ENCODE measurements at regions not wholly inside any gene's neighbourhood (a gene's known extent, or its start where the extent isn't known, plus 50 kb on each side); places are given as distances from the start of the nearest gene placed in this dataset.

DNA sequence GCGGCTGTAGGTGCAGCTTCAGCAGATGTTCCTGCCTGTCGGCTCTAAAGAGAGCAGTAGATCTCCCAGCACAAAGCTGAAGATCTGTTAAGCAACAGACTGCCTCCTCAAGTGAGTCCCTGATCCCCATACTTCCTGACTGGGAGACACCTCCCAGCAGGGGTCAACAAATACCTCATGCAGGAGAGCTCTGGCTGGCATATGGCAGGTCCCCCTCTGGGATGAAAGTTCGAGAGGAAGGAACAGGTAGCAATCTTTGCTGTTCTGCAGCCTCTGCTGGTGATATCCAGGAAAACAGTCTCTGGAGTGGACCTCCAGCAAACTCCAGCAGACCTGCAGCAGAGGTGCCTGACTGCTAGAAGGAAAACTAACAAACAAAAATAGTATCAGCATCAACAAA is 337.1 kb upstream of the USP15 start:
- H3K27ac ChIP-seq = no peak overlapping the region
- H3K4me3 ChIP-seq (ENCODE audit: low read depth, low read length) = no peak overlapping the region
- no peaks in the 10 kb centered on the region for H3K27me3 ChIP-seq (ENCODE audit: insufficient read depth, low read depth, severe bottlenecking)

DNA sequence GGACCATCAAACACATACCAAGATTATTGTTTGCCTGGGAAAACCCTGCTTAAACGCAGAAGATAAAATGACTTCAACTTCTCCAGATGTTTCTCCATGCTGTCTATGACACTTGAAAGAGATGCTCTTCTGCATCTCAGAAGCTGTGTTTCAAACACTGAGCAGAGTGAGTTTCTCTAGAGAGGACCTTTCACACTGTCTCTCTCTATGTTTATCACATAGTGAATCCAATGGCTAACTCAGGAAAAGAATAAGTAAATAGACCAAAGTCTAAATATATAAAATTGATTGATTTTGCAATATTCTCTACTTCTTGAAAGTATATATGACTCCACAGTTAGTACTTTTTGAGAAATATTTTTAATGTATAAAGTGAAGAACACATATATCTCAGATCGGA is 325.6 kb upstream of the USP15 start:
- no peaks in the 10 kb centered on the region for H3K9me3 ChIP-seq (ENCODE audit: severe bottlenecking)
- no peaks in the 10 kb centered on the region for H3K36me3 ChIP-seq
- TF ChIP-seq, protein P1, sequence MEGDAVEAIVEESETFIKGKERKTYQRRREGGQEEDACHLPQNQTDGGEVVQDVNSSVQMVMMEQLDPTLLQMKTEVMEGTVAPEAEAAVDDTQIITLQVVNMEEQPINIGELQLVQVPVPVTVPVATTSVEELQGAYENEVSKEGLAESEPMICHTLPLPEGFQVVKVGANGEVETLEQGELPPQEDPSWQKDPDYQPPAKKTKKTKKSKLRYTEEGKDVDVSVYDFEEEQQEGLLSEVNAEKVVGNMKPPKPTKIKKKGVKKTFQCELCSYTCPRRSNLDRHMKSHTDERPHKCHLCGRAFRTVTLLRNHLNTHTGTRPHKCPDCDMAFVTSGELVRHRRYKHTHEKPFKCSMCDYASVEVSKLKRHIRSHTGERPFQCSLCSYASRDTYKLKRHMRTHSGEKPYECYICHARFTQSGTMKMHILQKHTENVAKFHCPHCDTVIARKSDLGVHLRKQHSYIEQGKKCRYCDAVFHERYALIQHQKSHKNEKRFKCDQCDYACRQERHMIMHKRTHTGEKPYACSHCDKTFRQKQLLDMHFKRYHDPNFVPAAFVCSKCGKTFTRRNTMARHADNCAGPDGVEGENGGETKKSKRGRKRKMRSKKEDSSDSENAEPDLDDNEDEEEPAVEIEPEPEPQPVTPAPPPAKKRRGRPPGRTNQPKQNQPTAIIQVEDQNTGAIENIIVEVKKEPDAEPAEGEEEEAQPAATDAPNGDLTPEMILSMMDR (IDR thresholded peaks at IDR 0.05; ENCODE audit: low read depth, low read length) = no peak
- no peak for DNase-seq
- H3K27me3 ChIP-seq (ENCODE audit: insufficient read depth, low read depth, severe bottlenecking) = no peaks in the 10 kb centered on the region
- H3K27ac ChIP-seq = no peak overlapping the region
- no peak overlapping the region for H3K4me3 ChIP-seq (ENCODE audit: low read depth, low read length)

More for the DNA sequence above, 337.1 kb upstream of the USP15 start:
- H3K9me3 ChIP-seq (ENCODE audit: severe bottlenecking) = no peaks in the 10 kb centered on the region
- TF ChIP-seq, protein P1 (IDR thresholded peaks at IDR 0.05; ENCODE audit: low read depth, low read length) = no peak
- peak; percentile 63 for DNase-seq
- no peaks in the 10 kb centered on the region for H3K36me3 ChIP-seq

DNA sequence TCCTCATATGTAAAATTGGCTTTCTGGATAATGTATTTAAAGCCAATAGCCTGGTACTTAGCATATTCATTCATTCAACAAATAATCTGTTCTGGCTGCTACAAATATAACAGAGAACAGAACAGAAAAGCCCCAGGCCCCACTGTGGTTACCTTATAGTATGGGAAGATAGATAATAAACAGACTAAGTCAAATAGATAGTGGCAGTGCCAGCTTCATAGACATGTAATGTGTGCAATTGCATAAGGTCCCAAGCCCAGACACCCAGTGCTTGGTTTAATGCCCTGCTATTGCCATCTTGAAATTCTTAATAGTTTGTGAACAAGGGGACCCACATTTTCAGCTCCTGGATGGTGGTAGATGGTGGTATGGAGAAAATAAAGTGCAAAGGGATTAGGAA is 320.2 kb upstream of the USP15 start:
- DNase-seq = no peak
- Histone ChIP-seq H3K27me3 (ENCODE audit: insufficient read depth, low read depth, severe bottlenecking) (no peaks in the 10 kb centered on the region), H3K4me3 (ENCODE audit: low read depth, low read length) (no peak overlapping the region), H3K36me3 (no peaks in the 10 kb centered on the region), H3K27ac (no peak overlapping the region), H3K9me3 (ENCODE audit: severe bottlenecking) (no peaks in the 10 kb centered on the region)
- TF ChIP-seq, protein P1 (IDR thresholded peaks at IDR 0.05; ENCODE audit: low read depth, low read length) = no peak

DNA sequence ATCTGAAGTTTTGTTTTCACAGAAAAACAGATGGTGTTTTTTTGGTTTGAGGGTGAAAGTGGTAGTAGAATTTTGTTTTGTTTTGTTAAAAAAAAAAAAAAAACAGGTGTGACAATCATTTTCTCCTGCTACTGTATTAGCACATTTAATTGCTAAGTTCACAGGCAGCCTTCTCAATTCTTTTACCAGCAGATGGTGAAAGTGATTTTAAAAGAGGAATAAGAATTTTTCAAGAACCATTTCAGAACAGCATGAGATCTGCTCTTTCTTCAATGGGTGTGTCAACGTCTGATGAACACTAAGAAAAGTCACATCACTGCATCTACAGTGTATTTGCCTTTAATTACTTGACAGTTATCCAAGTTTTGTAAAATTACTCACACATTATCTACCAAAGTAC is 303.7 kb upstream of the USP15 start:
- no peak for DNase-seq
- TF ChIP-seq, protein P1 (IDR thresholded peaks at IDR 0.05; ENCODE audit: low read depth, low read length) = no peak
- H3K27me3 ChIP-seq (ENCODE audit: insufficient read depth, low read depth, severe bottlenecking) = no peaks in the 10 kb centered on the region
- H3K27ac ChIP-seq = no peak overlapping the region
- H3K36me3 ChIP-seq = no peaks in the 10 kb centered on the region
- H3K9me3 ChIP-seq (ENCODE audit: severe bottlenecking) = no peaks in the 10 kb centered on the region
- H3K4me3 ChIP-seq (ENCODE audit: low read depth, low read length) = no peak overlapping the region

DNA sequence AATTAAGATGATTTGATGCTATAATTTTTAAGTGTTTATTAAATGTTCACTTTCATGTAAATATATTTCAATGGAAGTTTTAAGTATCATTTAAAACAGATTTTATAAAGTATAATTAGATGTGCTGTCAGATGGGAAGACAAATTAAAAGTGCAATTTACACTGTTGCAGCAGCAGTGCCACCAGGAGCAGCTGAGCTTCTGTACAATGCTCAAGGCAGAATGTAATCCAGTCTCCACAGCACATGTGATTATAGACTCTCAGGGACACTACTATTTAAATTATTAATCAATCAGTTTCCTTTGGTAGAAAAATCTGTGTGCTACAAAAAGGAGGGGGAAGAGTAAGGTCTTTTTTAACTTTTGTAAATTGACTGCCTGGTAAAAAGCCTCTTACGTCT is 285.7 kb upstream of the USP15 start:
- Histone ChIP-seq H3K36me3 (no peaks in the 10 kb centered on the region), H3K27me3 (ENCODE audit: insufficient read depth, low read depth, severe bottlenecking) (no peaks in the 10 kb centered on the region), H3K27ac (no peak overlapping the region), H3K9me3 (ENCODE audit: severe bottlenecking) (no peaks in the 10 kb centered on the region), H3K4me3 (ENCODE audit: low read depth, low read length) (no peak overlapping the region)
- TF ChIP-seq, protein P1 (IDR thresholded peaks at IDR 0.05; ENCODE audit: low read depth, low read length) = no peak
- no peak for DNase-seq

DNA sequence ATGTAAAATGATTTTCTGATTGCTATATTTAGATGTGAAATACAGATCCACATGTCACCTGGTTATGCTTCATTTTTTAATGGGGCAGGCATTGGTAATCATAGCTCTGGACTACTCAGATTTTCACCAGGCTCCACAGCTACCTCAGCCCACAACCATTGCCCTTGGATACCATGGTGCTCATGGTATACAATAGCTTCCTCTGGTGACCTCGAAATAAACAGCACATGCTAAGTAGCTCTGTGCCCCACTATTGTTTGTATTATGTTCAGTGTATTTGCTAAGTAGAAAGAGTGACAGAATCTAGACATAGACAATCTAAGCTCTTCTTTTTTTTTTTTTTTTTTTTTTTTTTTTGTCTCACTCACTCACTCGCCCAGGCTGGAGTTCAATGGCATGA is 274.4 kb upstream of the USP15 start:
- Histone ChIP-seq H3K9me3 (ENCODE audit: severe bottlenecking) (no peaks in the 10 kb centered on the region), H3K4me3 (ENCODE audit: low read depth, low read length) (no peak overlapping the region), H3K36me3 (no peaks in the 10 kb centered on the region), H3K27ac (no peak overlapping the region), H3K27me3 (ENCODE audit: insufficient read depth, low read depth, severe bottlenecking) (no peaks in the 10 kb centered on the region)
- TF ChIP-seq, protein P1 (IDR thresholded peaks at IDR 0.05; ENCODE audit: low read depth, low read length) = no peak
- DNase-seq = no peak

All from WERI-Rb-1 (cell line).